ENCODE measurements at regions not wholly inside any gene's neighbourhood (a gene's known extent, or its start where the extent isn't known, plus 50 kb on each side); places are given as distances from the start of the nearest gene placed in this dataset.
"Not testable (repeated sequence)": the region's sequence is repeated elsewhere in the genome, so short reads cannot be mapped to it uniquely, and the experiment has no call there.

GRCh38 chr6:22766979-22767378 is 197.6 kb downstream of the HDGFL1 start:
- Histone ChIP-seq H3K36me3 (no peaks in the 10 kb centered on the region), H3K27me3 (no peaks in the 10 kb centered on the region), H3K9me3 (no peaks in the 10 kb centered on the region), H3K27ac (no peak overlapping the region), H3K4me1 (no peaks in the 10 kb centered on the region), H3K4me3 (no peak overlapping the region)
- no peak for ATAC-seq
- intact Hi-C loops (cut with DNase I) = no loop called here
- WGBS, 4 donors = 94 to 97% (median 96%) methylated on average over 4 of the region's 4 CpGs
- TF ChIP-seq POLR2A (IDR thresholded peaks at IDR 0.05) = no peak
- TF ChIP-seq, protein P1, sequence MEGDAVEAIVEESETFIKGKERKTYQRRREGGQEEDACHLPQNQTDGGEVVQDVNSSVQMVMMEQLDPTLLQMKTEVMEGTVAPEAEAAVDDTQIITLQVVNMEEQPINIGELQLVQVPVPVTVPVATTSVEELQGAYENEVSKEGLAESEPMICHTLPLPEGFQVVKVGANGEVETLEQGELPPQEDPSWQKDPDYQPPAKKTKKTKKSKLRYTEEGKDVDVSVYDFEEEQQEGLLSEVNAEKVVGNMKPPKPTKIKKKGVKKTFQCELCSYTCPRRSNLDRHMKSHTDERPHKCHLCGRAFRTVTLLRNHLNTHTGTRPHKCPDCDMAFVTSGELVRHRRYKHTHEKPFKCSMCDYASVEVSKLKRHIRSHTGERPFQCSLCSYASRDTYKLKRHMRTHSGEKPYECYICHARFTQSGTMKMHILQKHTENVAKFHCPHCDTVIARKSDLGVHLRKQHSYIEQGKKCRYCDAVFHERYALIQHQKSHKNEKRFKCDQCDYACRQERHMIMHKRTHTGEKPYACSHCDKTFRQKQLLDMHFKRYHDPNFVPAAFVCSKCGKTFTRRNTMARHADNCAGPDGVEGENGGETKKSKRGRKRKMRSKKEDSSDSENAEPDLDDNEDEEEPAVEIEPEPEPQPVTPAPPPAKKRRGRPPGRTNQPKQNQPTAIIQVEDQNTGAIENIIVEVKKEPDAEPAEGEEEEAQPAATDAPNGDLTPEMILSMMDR (IDR thresholded peaks at IDR 0.05) = peak in 3 of 12 donors; percentile 25 to 33 (median 26)
- no peak for DNase-seq

- Histone ChIP-seq H3K36me3 (no peaks in the 10 kb centered on the region), H3K27me3 (no peaks in the 10 kb centered on the region), H3K9me3 (no peaks in the 10 kb centered on the region), H3K27ac (no peak overlapping the region), H3K4me3 (no peak overlapping the region), H3K4me1 (no peaks in the 10 kb centered on the region)
- TF ChIP-seq POLR2A (IDR thresholded peaks at IDR 0.05) = no peak
- TF ChIP-seq, protein P1 (IDR thresholded peaks at IDR 0.05) = no peak
- 92 to 100% (median 96%) methylated on average over 1 of the region's 1 CpG for WGBS, 4 donors
- no peak for ATAC-seq
- intact Hi-C loops (cut with DNase I) = no loop called here
- DNase-seq = no peak
Measured at GRCh38 chr6:22770054-22770453, 200.7 kb downstream of the HDGFL1 start.

- no peaks in the 10 kb centered on the region for H3K4me1 ChIP-seq
- WGBS, 4 donors = 80 to 89% (median 85%) methylated on average over 2 of the region's 2 CpGs
- no peak overlapping the region for H3K27ac ChIP-seq
- no peak overlapping the region for H3K4me3 ChIP-seq
- H3K27me3 ChIP-seq = no peaks in the 10 kb centered on the region
- no peaks in the 10 kb centered on the region for H3K36me3 ChIP-seq
- no peak for ATAC-seq
- peaks cover 0 to 21% (median 10%) of the 10 kb centered on the region in 12 donors for H3K9me3 ChIP-seq
- intact Hi-C loops (cut with DNase I) = no loop called here
- TF ChIP-seq POLR2A (IDR thresholded peaks at IDR 0.05) = no peak
- TF ChIP-seq, protein P1 (IDR thresholded peaks at IDR 0.05) = no peak
- DNase-seq = no peak
Measured at GRCh38 chr6:22774129-22774528, 204.8 kb downstream of the HDGFL1 start.

DNA sequence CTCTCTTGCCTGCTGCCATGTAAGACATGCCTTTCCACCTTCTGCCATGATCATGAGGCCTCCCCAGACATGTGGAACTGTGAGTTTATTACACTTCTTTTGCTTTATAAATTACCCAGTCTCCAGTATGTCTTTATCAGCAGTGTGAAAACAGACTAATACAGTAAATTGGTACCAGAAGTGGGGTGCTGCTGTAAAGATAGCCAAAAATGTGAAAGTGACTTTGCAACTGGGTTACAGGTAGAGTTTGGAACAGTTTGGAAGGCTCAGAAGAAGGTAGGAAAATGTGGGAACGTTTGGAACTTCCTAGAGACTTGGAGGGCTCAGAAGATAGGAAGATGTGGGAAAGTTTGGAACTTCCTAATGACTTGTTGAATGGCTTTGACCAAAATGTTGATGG is 209.1 kb downstream of the HDGFL1 start:
- ATAC-seq; H3K4me1 ChIP-seq; DNase-seq; H3K4me3 ChIP-seq; H3K36me3 ChIP-seq; intact Hi-C loops (cut with DNase I); H3K27me3 ChIP-seq; H3K27ac ChIP-seq: not testable (repeated sequence)
- H3K9me3 ChIP-seq = peaks cover 0 to 27% (median 14%) of the 10 kb centered on the region in 12 donors
- WGBS, 4 donors = 41 to 52% (median 42%) methylated on average over 1 of the region's 1 CpG

DNA sequence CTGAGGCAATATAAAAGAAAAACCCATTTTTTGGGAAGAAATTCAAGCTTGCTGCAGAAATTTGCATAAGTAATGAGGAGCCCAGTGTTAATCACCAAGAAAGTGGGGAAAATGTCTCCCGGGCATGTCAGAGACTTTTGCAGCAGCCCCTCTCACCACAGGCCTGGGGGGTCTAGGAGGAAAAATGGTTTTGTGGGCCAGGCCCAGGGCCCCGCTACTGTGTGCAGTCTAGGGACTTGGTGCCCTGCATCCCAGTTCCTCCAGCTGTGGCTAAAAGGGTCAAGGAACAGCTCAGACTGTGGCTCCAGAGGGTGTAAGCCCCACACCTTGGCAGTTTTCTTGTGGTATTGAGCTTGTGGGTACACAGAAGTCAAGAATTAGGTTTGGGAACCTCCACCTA is 209.7 kb downstream of the HDGFL1 start:
- Histone ChIP-seq H3K9me3 (peaks cover 0 to 27% (median 14%) of the 10 kb centered on the region in 12 donors), H3K27me3 (no peaks in the 10 kb centered on the region), H3K27ac (no peak overlapping the region), H3K36me3 (no peaks in the 10 kb centered on the region), H3K4me1 (peaks cover 0 to 5% (median 0%) of the 10 kb centered on the region in 12 donors), H3K4me3 (no peak overlapping the region)
- DNase-seq (no peak), ATAC-seq (no peak)
- 92 to 100% (median 96%) methylated on average over 2 of the region's 2 CpGs for WGBS, 4 donors
- intact Hi-C loops (cut with DNase I) = no loop called here
- no peak for TF ChIP-seq POLR2A (IDR thresholded peaks at IDR 0.05)
